ENCODE measurements at regions not wholly inside any gene's neighbourhood (a gene's known extent, or its start where the extent isn't known, plus 50 kb on each side); places are given as distances from the start of the nearest gene placed in this dataset.

DNA sequence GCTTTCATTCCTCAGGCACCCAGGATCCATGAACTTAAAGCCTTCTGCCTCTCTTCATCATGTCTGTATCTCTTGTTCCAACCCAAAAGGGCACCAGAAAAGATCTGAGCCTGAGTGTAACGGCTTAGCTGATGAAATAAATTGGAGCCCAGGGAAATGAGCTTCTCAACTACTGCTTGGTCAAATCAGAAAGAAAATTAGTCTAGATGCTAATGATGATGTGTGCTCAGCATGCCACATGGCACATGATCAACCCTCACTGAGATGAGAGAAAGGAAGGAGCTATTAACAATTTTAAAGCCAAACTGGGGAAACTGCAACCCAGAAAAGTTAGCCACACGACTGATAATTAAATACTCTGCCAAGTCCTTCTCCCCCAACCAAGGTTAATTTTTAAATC lies 325.7 kb downstream of the CNTN3 start:
- TF ChIP-seq TAF1 (IDR thresholded peaks at IDR 0.05; ENCODE audit: low read depth) (no peak), USF1 (IDR thresholded peaks at IDR 0.05) (no peak), NFIC (IDR thresholded peaks at IDR 0.05) (no peak), YY1 (IDR thresholded peaks at IDR 0.05; ENCODE audit: low read depth) (no peak), EP300 (IDR thresholded peaks at IDR 0.05; ENCODE audit: borderline replicate concordance) (no peak), CREB1 (IDR thresholded peaks at IDR 0.05; ENCODE audit: low read depth) (no peak), TCF12 (IDR thresholded peaks at IDR 0.05; ENCODE audit: low read depth) (no peak), RAD21 (IDR thresholded peaks at IDR 0.05; ENCODE audit: low read depth) (no peak), EGR1 (IDR thresholded peaks at IDR 0.05) (no peak), ZBTB7A (IDR thresholded peaks at IDR 0.05; ENCODE audit: low read depth) (no peak), CEBPB (IDR thresholded peaks at IDR 0.05) (no peak), TEAD4 (IDR thresholded peaks at IDR 0.05) (no peak), FOXM1 (IDR thresholded peaks at IDR 0.05; ENCODE audit: borderline replicate concordance, low read depth) (no peak)
- TF ChIP-seq, protein P1, sequence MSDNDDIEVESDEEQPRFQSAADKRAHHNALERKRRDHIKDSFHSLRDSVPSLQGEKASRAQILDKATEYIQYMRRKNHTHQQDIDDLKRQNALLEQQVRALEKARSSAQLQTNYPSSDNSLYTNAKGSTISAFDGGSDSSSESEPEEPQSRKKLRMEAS (IDR thresholded peaks at IDR 0.05), result no peak

- TF ChIP-seq USF1 (IDR thresholded peaks at IDR 0.05), result no peak
- TF ChIP-seq TEAD4 (IDR thresholded peaks at IDR 0.05), result no peak
- no peak for TF ChIP-seq NFIC (IDR thresholded peaks at IDR 0.05)
Observed at GRCh38 chr3:74287557-74287956, 326.9 kb downstream of the CNTN3 start.

GRCh38 chr3:74282202-74282601 lies 332.3 kb downstream of the CNTN3 start:
- TF ChIP-seq YY1 (IDR thresholded peaks at IDR 0.05; ENCODE audit: low read depth) (no peak), USF1 (IDR thresholded peaks at IDR 0.05) (no peak), TCF12 (IDR thresholded peaks at IDR 0.05; ENCODE audit: low read depth) (no peak), CEBPB (IDR thresholded peaks at IDR 0.05) (no peak), EP300 (IDR thresholded peaks at IDR 0.05; ENCODE audit: borderline replicate concordance) (no peak), EGR1 (IDR thresholded peaks at IDR 0.05) (no peak), CREB1 (IDR thresholded peaks at IDR 0.05; ENCODE audit: low read depth) (no peak), RAD21 (IDR thresholded peaks at IDR 0.05; ENCODE audit: low read depth) (no peak), FOXM1 (IDR thresholded peaks at IDR 0.05; ENCODE audit: borderline replicate concordance, low read depth) (no peak), TEAD4 (IDR thresholded peaks at IDR 0.05) (no peak), TAF1 (IDR thresholded peaks at IDR 0.05; ENCODE audit: low read depth) (no peak), ZBTB7A (IDR thresholded peaks at IDR 0.05; ENCODE audit: low read depth) (no peak), NFIC (IDR thresholded peaks at IDR 0.05) (no peak)
- TF ChIP-seq, protein P1 (IDR thresholded peaks at IDR 0.05), result no peak
- TF ChIP-seq, protein P2, sequence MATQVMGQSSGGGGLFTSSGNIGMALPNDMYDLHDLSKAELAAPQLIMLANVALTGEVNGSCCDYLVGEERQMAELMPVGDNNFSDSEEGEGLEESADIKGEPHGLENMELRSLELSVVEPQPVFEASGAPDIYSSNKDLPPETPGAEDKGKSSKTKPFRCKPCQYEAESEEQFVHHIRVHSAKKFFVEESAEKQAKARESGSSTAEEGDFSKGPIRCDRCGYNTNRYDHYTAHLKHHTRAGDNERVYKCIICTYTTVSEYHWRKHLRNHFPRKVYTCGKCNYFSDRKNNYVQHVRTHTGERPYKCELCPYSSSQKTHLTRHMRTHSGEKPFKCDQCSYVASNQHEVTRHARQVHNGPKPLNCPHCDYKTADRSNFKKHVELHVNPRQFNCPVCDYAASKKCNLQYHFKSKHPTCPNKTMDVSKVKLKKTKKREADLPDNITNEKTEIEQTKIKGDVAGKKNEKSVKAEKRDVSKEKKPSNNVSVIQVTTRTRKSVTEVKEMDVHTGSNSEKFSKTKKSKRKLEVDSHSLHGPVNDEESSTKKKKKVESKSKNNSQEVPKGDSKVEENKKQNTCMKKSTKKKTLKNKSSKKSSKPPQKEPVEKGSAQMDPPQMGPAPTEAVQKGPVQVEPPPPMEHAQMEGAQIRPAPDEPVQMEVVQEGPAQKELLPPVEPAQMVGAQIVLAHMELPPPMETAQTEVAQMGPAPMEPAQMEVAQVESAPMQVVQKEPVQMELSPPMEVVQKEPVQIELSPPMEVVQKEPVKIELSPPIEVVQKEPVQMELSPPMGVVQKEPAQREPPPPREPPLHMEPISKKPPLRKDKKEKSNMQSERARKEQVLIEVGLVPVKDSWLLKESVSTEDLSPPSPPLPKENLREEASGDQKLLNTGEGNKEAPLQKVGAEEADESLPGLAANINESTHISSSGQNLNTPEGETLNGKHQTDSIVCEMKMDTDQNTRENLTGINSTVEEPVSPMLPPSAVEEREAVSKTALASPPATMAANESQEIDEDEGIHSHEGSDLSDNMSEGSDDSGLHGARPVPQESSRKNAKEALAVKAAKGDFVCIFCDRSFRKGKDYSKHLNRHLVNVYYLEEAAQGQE (IDR thresholded peaks at IDR 0.05; ENCODE audit: low read depth), result no peak

DNA sequence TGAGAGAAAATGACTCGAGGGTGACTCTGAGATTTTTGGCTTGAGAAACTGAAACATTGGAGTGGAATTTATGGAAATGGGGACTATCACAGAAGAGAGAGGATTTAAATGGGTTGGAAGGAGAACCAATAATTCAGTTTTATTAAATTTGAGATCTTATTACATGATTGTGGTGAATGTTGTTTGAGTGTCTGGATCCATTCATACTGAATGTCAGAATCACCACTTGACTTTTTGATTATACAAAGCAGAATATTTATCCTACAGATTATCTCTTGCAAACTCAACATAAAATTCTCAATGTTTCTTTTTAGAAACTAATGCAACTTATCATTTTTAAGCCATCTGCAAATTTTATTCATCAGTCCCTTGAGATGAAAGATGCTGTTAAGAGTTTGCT lies 332.8 kb downstream of the CNTN3 start:
- TF ChIP-seq EP300 (IDR thresholded peaks at IDR 0.05; ENCODE audit: borderline replicate concordance) (no peak), TAF1 (IDR thresholded peaks at IDR 0.05; ENCODE audit: low read depth) (no peak), CEBPB (IDR thresholded peaks at IDR 0.05) (no peak), TEAD4 (IDR thresholded peaks at IDR 0.05) (no peak), USF1 (IDR thresholded peaks at IDR 0.05) (no peak), YY1 (IDR thresholded peaks at IDR 0.05; ENCODE audit: low read depth) (no peak), ZBTB7A (IDR thresholded peaks at IDR 0.05; ENCODE audit: low read depth) (no peak), NFIC (IDR thresholded peaks at IDR 0.05) (no peak), EGR1 (IDR thresholded peaks at IDR 0.05) (no peak)
- TF ChIP-seq, protein P2 (IDR thresholded peaks at IDR 0.05; ENCODE audit: low read depth), result no peak
- TF ChIP-seq, protein P1 (IDR thresholded peaks at IDR 0.05), result no peak

Data from Ishikawa (cell line).